ENCODE measurements at regions not wholly inside any gene's neighbourhood (a gene's known extent, or its start where the extent isn't known, plus 50 kb on each side); places are given as distances from the start of the nearest gene placed in this dataset.

DNA sequence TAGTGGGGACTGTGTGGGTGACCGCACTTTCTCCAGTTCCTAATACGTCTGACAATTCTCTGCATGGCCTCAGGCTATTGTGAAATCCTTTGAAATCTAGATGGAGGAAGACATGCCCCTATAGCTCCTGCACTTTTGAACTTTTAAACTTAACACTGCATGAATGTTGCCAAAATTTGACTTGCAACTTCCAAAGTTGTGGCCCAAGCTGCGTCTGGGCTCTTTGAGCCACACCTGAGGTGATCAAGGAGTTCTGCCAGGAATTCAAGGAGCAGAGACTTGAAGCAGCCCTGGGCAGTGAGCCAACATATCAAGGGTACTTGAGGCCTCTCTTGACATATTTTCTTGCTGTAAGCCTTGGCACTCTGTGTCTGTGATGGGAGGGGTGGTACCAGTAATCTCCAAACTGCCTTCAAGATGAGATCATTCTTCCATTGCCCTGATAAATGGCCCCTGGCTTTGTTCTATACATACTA lies 1336.1 kb upstream of the CDH9 start:
- no peaks in the 10 kb centered on the region for H3K4me1 ChIP-seq (ENCODE audit: control insufficient read depth in 2 of 3, insufficient read depth in 2 of 3, low read depth in 1 of 3, low read length in 3 of 3)
- no peak for DNase-seq
- peaks cover 0 to 3% (median 0%) of the 10 kb centered on the region in 3 donors for H3K9me3 ChIP-seq (ENCODE audit: control insufficient read depth in 2 of 3, insufficient read depth in 1 of 3, low read length in 3 of 3)
- intact Hi-C loops (cut with DNase I), result no loop called here
- no peak for FAIRE-seq
- no peak overlapping the region for H3K27ac ChIP-seq (ENCODE audit: low read depth in 2 of 2, low read length in 2 of 2)
- no peak for TF ChIP-seq CTCF (IDR thresholded peaks at IDR 0.05; ENCODE audit: borderline replicate concordance, extremely low read depth, insufficient read depth)
- no peak overlapping the region for H3K4me3 ChIP-seq (ENCODE audit: low read length in 3 of 3)
- no peak overlapping the region for H3K9ac ChIP-seq (ENCODE audit: low read length in 3 of 3)
- no peaks in the 10 kb centered on the region for H3K36me3 ChIP-seq (ENCODE audit: control insufficient read depth in 2 of 3, insufficient read depth in 3 of 3, low read length in 3 of 3)
- H3K27me3 ChIP-seq (ENCODE audit: control insufficient read depth, insufficient read depth, low read length), result no peaks in the 10 kb centered on the region

- intact Hi-C loops (cut with DNase I), result no loop called here
- DNase-seq (no peak), FAIRE-seq (no peak)
- Histone ChIP-seq H3K9me3 (ENCODE audit: control insufficient read depth in 2 of 3, insufficient read depth in 1 of 3, low read length in 3 of 3) (peaks cover 0 to 3% (median 0%) of the 10 kb centered on the region in 3 donors), H3K27me3 (ENCODE audit: control insufficient read depth, insufficient read depth, low read length) (no peaks in the 10 kb centered on the region), H3K36me3 (ENCODE audit: control insufficient read depth in 2 of 3, insufficient read depth in 3 of 3, low read length in 3 of 3) (no peaks in the 10 kb centered on the region), H3K9ac (ENCODE audit: low read length in 3 of 3) (no peak overlapping the region), H3K27ac (ENCODE audit: low read depth in 2 of 2, low read length in 2 of 2) (no peak overlapping the region), H3K4me1 (ENCODE audit: control insufficient read depth in 2 of 3, insufficient read depth in 2 of 3, low read depth in 1 of 3, low read length in 3 of 3) (no peaks in the 10 kb centered on the region), H3K4me3 (ENCODE audit: low read length in 3 of 3) (no peak overlapping the region)
- TF ChIP-seq CTCF (IDR thresholded peaks at IDR 0.05; ENCODE audit: borderline replicate concordance, extremely low read depth, insufficient read depth), result no peak
Measured at GRCh38 chr5:28370896-28371295, 1332.5 kb upstream of the CDH9 start.

DNA sequence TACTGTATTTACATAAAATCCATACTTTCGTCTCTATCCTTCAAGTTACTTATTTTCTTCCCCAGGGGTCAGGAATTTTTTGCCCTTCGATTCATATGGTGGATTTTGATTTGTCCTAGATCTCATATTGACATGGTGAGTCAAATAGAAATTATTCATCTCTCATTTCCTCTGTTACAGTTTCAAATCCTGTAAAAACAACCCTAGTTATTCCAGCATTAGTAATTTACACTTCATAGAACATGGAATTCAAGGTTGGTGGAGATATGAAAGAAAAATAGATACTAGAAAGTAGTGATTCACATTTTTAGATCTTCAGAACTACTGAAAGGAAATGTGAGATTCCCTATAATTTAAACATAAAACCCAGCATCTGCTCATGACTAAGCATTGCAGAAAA lies 1331.0 kb upstream of the CDH9 start:
- DNase-seq (no peak), FAIRE-seq (no peak)
- TF ChIP-seq CTCF (IDR thresholded peaks at IDR 0.05; ENCODE audit: borderline replicate concordance, extremely low read depth, insufficient read depth), result no peak
- Histone ChIP-seq H3K4me3 (ENCODE audit: low read length in 3 of 3) (no peak overlapping the region), H3K4me1 (ENCODE audit: control insufficient read depth in 2 of 3, insufficient read depth in 2 of 3, low read depth in 1 of 3, low read length in 3 of 3) (no peaks in the 10 kb centered on the region), H3K27ac (ENCODE audit: low read depth in 2 of 2, low read length in 2 of 2) (no peak overlapping the region), H3K27me3 (ENCODE audit: control insufficient read depth, insufficient read depth, low read length) (no peaks in the 10 kb centered on the region), H3K9ac (ENCODE audit: low read length in 3 of 3) (no peak overlapping the region), H3K36me3 (ENCODE audit: control insufficient read depth in 2 of 3, insufficient read depth in 3 of 3, low read length in 3 of 3) (no peaks in the 10 kb centered on the region), H3K9me3 (ENCODE audit: control insufficient read depth in 2 of 3, insufficient read depth in 1 of 3, low read length in 3 of 3) (peaks cover 0 to under 1% (median 0%) of the 10 kb centered on the region in 3 donors)
- intact Hi-C loops (cut with DNase I), result no loop called here

DNA sequence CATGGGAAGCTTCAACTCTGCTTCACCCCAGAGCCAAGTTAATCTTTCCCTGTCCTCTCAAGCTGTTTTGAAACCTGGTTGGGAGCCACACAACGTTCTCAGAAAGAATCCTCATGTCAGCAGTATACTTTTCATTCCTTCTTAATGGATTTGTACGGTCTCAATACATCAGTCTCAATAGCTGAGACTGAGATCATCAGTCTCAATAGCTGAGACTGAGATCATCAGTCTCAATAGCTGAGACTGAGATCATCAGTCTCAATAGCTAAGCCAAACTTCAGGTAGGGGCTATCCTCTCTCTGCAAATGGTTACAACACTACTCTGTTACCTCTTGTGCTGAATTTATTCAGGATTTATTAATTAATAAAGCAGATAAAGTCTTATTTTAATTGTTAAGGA lies 1317.4 kb upstream of the CDH9 start:
- no peak overlapping the region for H3K9ac ChIP-seq (ENCODE audit: low read length in 3 of 3)
- H3K4me3 ChIP-seq (ENCODE audit: low read length in 3 of 3), result no peak overlapping the region
- peak in 1 of 5 donors; percentile 5 for DNase-seq
- no peak for FAIRE-seq
- no peak overlapping the region for H3K27ac ChIP-seq (ENCODE audit: low read depth in 2 of 2, low read length in 2 of 2)
- no peak for TF ChIP-seq CTCF (IDR thresholded peaks at IDR 0.05; ENCODE audit: borderline replicate concordance, extremely low read depth, insufficient read depth)
- H3K36me3 ChIP-seq (ENCODE audit: control insufficient read depth in 2 of 3, insufficient read depth in 3 of 3, low read length in 3 of 3), result no peaks in the 10 kb centered on the region
- intact Hi-C loops (cut with DNase I), result no loop called here
- no peaks in the 10 kb centered on the region for H3K27me3 ChIP-seq (ENCODE audit: control insufficient read depth, insufficient read depth, low read length)
- no peaks in the 10 kb centered on the region for H3K4me1 ChIP-seq (ENCODE audit: control insufficient read depth in 2 of 3, insufficient read depth in 2 of 3, low read depth in 1 of 3, low read length in 3 of 3)
- peaks cover 0 to 6% (median 2%) of the 10 kb centered on the region in 3 donors for H3K9me3 ChIP-seq (ENCODE audit: control insufficient read depth in 2 of 3, insufficient read depth in 1 of 3, low read length in 3 of 3)
